GM19328 (cell line): ENCODE measurements at regions not wholly inside any gene's neighbourhood (a gene's known extent, or its start where the extent isn't known, plus 50 kb on each side); places are given as distances from the start of the nearest gene placed in this dataset.
"Not testable (repeated sequence)": the region's sequence is repeated elsewhere in the genome, so short reads cannot be mapped to it uniquely, and the experiment has no call there.

Experiments
- ATAC-seq: cut with Tn5 transposase; IDR thresholded peaks from one replicate; pipeline ENCODE4 v1.9.1; 2021; ENCODE audit warnings: mild to moderate bottlenecking, moderate library complexity; ENCODE audit not compliant: unreplicated experiment

DNA sequence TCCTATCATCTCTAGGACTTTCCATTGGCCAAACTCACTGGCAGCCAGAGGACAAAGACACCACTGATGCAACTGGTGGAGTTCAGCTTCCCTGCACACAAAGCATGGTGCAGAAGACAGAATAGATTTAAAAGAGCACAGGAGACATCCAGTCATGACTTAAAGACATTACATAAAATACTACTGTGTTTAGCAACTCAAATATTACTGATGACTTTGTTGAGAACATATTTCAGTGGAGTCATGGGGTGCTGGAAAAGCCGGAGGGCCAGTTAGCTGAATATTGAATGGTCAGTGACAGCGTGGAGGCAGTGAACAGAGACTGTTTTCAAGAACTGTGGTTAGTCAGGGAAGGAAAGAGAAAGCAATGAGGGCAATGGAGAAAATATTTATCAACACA lies 296.3 kb upstream of the NRP1 start:
- no peak for ATAC-seq

DNA sequence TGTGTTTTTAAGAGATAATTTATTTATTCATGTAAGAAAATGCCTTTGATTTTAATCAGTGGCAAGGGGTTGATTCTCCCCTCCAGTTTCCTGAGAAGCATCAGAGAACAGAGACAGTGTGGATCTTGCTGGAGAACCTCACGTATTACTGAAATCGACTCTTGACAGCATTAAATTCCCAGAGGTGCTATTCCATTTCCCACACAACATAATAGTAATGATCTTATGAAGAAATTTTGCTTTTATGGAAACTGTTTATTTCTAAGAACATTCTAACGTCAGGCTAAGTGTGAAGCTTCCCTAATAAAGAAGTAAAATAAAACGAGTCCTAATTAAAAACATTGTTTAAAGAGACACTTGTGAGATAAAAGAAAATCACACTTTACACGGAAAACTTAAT lies 293.1 kb upstream of the NRP1 start:
- ATAC-seq, result no peak

DNA sequence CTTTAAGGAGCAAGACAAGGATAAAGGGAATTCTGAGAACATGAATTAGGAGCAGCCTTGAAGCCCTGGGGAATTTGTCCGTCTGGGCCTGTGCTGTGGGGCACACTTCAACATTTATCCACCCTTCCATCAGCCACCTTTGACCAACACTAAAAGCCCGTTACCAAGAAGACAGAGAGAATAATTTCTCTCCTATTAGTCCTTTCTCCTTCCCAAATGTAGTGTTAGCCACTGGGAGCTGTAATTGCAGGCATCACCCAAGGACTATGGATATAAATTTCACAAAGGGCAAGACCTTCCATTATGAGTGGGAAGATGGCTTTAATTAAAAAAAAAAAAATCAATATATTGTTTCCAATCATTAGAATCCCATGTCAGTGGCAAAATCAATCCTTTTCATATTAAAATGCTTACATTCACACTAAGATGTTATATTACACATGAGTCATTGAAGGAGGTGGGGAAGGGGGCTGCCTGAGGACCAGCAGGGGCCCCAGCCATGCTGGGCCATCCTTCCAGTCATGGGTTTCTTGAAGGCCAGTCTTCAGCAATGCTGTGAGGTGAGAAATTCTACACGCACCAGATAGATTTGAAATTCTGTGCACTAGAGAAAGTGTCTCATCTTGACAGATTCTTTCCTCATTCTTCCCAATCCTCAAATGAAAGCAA lies 292.5 kb upstream of the NRP1 start:
- no peak for ATAC-seq

DNA sequence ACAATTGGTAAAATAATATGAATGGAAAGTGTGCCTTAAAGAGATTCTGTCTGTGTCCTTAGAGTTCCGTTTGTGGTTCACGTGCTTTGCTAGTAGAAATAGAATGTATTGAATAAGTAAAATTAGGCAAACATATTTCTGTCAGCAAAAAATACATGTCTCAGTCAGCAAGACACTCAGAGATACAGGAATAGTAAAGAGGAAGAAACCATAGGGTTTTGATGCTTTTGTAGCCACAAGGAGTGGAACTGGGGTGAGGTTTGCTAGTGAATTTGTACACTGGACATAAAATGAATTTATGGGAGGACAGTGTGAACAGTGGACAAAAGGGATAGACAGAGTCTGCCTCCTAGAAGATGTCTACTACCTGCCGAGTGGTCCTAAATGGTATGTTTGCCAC lies 289.2 kb upstream of the NRP1 start:
- ATAC-seq, result no peak

DNA sequence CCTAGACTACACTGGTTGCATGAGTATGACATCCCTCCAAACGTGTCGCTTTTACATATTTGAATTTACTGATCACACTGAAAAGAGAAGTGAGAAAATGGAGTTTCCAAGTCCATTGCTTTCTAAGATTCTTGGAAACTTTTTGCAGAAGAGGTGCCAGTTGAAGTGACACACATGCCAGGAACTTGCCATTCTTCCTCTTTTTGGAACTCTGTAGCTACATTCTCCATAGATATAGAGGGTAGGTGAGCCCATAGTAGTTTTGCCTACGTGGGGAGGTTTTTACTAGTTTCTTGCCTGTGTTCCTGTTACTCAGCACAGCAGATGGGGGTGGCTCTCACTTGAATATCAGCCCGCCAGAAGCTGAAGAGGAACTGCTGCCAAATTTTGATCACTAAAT lies 286.6 kb upstream of the NRP1 start:
- no peak for ATAC-seq

DNA sequence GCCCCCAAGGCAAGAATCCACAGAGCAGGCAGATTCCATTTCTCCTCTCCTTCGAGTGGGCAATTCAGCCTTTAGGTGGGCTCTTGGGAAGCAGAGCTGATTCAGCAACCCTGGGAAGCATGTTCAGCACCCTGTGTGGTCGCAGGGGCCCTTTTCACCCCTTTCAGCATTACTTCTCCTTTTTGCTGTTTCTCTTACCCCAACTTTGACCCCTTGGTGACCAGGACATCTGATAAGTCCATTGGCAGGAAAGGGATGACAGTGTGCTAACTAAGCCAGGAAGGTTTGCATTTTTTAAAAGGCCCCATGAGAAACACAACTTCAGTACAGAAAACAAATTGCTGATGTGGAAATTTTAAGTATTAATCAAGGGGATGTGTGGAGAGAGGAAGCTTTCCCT lies 283.7 kb upstream of the NRP1 start:
- ATAC-seq, result no peak

DNA sequence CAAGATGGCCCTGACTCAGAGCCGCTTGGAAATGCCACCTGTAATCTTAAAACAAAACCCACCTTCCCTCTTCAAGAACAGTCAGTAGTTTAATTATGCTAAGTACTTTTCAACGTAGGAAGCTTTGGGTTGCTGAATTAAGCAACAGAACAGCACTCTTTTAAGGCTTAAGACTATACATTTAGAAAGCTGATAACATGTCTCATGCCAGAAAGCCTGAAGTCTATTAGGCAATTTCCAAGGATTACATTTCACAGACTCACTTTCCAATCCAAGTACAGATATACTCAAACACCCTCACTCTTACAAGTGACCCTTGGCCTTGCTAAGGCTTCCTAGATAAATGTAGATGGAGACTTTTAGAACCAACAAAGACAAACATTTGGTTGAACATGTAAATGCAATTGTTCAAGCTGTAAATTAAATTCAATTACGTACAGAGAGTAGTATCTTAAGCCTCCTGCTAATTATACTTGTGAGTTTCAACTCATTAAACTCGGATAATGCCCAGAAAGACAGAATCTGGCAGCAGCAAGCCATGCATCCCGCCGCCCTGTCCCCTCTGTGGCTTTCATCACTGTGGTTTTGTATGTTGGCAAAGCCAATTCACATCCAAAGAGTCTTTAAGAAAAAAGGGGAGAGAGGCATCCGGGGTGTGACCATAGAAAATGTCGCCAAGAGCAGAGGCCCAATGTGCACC lies 283.1 kb upstream of the NRP1 start:
- ATAC-seq, result no peak

DNA sequence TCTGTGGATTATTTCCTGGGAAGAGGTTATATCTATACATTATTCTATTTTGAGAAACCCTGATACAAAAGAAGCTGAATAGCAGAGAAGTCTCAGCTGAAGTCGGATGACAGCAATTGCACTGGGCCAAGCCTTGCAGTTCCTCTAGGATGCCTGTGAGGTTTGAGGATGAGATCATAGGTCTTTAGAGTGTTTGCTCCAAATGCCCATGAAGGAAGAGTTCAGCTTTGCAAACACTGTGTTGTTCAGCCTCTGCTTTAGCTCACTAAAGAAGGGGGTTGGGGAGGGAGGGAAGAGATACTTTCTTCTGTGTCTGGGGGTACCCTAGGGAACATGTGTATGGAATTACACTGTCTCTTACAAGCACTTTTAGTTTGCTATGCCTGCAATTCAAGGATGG lies 282.5 kb upstream of the NRP1 start:
- ATAC-seq, result no peak

DNA sequence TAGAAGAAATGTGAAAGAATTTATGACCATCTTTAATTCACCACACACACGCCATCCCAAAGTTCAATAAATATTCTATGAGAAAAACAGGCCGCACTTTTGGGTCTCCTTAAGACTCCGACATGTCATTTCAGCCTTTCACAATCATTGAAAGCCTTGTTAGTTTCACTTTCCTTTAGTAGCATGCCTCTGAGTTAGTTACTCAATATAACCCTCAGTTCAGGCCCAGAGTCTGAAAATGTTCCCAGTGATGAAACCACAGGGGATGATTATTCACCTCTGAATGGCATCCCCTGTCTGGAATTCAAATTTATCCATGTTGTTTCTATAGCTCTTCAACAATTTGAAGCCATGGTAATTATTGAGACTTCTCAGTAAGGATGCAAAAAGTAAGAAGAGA lies 278.1 kb upstream of the NRP1 start:
- ATAC-seq, result no peak

DNA sequence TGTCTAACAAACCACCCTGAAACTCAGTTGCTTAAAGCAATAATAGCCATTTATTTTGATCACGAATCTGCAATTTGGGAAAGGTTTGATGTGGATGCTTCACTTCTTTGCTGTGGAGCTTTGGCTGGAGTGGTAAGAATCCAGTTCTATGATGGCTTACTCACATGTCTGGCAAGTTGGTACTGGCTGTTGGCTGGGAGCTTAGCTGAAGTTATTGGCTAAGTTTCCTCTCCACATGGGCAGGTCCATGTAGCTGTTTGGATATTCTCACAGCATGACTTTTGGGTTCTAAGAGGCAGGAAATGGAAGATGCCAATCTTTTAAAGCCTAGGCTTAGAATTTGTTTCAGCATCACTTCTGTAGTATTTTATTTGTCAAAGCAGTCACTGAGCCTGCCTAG lies 277.6 kb upstream of the NRP1 start:
- ATAC-seq, result no peak

DNA sequence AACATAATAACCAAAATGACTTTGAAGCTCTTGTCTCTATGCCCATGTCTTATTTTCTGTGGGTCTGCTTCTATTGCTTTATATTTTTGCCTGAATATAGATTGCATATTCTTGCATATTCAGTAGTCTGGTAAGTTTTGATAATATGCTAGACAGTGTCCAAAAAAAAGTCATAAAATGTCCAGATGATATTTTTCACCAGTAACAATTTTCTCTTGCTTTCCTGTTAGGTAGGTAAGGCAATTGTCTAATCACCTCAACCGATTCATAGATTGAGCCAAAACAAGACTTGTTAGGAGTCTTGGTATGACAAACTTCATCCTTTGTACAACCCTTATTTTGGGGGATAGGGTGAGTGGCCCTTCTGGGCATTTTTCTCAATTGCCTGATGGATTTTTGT lies 277.0 kb upstream of the NRP1 start:
- ATAC-seq, result no peak

DNA sequence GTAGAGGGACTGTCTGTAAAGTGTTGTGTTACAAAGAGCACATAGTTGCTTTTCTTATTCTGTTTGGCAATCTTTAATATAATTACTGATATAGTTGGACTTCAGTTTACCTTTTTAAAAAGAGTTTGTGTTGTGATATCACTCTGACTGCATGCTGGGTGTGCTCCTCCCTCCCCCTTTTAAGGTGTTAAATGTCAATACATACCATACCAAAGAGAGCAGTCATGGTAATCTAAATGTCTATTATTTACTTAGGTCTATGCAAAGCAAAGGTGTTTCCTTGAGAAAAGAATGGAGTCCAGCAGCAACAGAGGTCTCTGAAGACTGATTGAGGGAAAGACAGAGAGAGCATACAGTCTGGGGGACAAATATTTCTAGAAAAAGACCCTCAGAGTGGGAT lies 275.1 kb upstream of the NRP1 start:
- ATAC-seq, result no peak

DNA sequence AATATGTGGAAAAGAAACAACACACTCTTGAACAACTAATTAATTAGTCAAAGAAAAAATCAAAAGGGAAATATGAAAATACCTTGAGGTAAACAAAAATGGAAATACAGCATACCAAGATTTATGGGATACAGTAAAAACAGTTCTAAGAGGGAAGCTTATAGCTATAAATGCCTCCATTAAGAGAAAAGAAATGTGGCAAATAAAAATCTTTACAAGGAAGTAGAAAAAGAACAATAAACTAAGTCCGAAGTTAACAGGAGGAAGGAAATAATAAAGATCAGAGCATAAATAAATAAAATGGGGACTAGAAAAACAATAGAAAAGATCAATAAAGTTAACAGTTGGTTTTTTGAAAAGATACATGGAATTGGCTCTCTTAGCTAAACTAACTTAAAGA lies 267.8 kb upstream of the NRP1 start:
- ATAC-seq, result no peak

DNA sequence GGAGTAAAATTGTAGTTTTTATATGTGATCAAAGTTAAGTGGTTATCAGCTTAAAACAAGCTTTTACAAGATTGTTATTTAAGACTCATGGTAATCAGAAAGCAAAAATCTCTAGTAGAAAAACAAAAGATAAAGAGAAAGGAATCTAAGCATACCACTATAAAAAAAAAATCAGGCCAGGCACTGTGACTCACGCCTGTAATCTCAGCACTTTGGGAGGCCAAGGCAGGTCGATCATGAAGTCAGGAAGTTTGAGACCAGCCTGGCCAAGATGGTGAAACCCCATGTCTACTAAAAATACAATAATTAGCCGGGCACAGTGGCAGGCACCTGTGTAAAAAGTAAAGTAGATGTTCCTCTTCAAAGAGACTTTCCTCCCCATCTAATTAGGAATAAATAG lies 265.9 kb upstream of the NRP1 start:
- no peak for ATAC-seq

DNA sequence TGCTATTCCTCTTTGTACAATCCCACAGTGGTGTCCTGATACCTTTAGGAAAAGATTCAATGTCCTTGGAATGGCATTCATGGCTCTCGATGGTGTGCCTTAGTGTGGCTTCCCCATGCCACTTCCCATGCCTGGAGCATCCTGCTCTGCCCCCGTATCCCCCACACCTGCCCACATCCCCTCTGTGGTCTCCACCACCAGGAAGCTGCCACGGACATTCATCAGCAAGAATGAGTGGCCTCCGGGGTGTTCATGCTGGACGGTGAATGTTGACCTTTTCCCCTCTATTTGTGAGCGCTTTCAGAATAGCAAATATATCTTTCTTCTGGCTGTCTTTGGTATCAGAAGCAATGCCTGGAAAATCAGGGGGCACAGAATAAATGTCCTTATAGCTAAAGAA lies 262.0 kb upstream of the NRP1 start:
- no peak for ATAC-seq

DNA sequence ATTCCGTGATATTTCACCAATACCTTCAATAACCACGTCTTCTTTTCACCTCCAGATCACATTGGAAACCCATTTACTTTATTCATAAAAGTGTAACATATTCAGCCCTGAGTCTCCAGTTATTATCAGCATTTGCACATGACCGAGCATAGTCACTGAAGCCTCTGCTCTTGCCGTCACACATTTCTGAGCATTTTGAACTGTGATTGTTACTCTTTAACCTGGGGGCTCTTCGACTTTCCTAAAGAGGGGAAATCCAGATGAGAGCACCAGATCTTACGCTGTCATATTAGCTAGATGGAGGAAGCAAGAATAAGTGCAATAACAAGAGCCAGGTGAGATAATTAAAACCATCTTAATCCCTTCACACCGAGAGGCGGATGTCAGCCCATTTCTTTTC lies 260.0 kb upstream of the NRP1 start:
- ATAC-seq, result no peak

DNA sequence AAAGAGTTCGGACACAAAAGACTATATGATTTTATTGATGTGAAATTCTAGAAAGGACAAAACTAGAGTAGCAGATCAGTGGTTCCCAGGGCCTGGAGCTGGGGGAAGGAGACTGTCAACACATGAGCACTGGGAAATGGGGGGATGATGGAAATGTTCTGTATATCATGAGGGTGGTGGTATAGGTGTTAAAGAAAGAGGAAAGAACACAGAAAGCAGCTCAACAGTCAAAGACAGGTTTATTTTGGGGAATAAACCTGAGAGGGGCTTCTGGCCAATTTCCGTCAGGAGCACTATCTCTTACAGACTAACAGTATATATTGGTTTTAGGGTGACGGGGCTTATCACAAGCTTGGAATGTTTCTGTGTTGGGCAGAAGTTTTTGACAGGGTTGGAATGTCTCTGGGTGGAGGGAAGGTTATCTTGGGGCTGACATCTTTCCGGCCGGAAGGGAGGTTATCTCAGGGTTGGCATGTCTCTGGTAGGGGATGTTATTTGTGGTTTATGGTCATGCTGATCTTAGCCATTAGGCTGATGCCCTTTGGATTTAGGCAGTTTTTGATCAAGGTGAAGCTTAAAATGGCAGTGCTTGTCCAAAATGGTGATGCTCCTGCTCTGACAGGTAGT lies 254.6 kb upstream of the NRP1 start:
- ATAC-seq, result no peak

DNA sequence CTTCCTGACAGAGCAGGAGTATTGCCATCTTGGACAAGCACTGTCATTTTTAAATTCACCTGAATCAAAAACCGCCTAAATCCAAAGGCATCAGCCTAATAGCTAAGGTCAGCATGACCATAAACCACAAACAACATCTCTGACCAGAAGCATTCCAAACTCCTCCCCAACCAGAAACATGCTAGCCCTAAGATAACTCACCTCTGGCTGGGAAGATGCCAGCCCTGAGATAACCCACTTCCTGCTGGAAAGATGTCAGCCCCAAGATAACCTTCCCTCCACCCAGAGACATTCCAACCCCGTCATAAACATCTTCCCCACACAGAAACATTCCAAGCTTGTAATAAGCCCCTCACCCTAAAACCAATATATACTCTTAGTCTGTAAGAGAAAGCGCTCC lies 250.1 kb upstream of the NRP1 start:
- ATAC-seq, result not testable (repeated sequence)

DNA sequence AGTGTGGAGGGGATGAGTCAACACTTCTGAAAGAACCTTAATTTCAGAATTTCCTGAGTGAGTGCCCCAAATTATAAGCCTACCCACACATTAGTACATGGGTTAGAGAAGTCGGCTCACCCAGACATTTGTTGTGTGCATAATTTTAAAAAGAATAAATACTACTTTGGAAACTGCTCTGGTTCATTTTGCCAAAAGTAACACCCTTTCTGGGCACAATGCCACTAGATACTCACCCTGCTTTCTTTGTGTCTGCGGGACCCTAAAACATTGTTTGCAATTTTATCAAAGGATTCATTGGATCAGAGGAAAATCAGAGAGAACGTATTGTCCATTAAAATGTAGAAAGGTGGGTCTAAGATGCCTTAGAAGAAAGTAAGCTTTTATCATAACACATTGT lies 245.5 kb upstream of the NRP1 start:
- no peak for ATAC-seq

DNA sequence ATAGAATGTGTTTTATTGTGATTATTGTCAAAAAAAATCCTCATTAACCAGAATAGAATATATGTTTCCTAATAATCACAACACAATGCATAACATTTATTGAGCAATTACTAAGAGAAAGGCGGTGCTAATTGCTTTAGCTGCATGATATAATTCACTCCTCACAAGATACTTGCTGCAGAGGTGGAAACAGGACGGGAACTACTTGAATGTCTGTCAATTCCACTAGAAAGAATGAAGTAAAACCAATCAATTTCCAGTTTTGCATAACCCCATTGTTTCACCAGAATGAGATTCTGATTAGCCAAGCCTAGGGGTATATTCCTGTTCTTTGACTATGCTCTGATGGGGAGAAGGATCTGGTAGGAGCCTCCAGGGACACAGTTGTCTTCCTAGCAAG lies 239.1 kb upstream of the NRP1 start:
- ATAC-seq, result no peak

DNA sequence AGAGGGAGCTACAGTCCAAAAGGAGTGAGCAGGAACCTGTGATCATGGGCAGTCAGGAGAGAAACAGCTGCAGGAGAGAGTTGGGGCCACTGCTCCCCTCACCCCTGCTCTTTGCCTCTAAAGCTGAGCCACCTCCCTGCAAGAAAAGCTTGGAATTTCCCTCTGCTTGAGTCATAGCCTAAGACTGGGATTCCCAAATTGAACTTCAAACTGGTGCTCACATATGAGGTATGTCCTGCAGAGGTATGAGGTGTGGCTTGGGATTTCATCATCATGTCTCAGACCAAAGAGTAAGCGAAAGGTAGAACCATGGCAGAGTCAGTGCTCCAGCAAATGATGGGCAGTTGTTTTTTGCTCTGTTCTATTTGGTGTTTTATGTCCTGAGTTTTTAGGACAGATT lies 237.1 kb upstream of the NRP1 start:
- ATAC-seq, result no peak

DNA sequence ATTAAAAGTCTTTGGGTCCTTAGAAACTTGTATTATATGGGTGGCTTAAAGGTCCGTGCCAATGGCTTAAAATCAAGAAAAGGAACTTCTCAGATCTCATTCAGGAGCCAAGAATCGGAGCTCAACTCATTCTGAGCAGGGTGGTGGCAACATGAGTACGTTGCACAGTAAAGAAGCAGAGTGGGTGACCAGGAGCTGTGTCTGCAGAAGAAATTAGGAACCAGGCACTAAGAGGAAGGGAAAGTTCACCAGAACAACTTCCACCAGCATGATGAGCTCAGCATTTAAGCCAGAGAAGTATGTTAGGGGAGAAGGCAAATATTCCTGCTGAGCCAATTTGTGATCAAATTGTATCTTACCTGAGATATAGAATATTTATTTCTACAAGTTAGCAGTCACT lies 236.0 kb upstream of the NRP1 start:
- no peak for ATAC-seq

DNA sequence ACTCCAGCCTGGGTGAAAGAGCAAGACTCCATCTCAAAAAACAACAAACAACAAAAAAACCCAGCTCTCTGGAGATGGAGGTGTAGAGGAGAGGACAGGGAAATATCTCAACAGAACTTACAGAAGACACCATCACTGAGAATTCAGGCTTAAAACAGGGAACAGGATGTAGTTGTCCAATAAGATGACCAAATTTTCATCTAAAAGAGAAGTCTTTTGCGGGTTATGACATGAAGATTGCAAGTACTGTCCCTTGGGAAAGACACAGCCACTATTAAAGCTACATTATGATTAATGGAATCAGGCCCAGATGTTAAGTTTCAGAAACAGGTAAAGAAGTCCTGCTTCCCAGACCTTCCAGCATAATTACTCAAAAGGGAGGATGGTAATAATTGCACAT lies 235.2 kb upstream of the NRP1 start:
- ATAC-seq, result no peak
